Fibroblast of skin of abdomen (primary cell): ENCODE measurements at regions not wholly inside any gene's neighbourhood (a gene's known extent, or its start where the extent isn't known, plus 50 kb on each side); places are given as distances from the start of the nearest gene placed in this dataset.
A peak's percentile ranks its signal among the peaks of the same experiment; 100 is the strongest.

ENCODE experiments used
- DNase-seq: peaks from one replicate; pipeline ENCODE4 v3.0.0-alpha.2; 2013

GRCh38 chr15:27702581-27702980, 396.5 kb downstream of the OCA2 start:
- peak; percentile 82 for DNase-seq

- DNase-seq = peak; percentile 60
Measured at GRCh38 chr15:27701956-27702355, 397.2 kb downstream of the OCA2 start.

- no peak for DNase-seq
Measured at GRCh38 chr15:27701014-27701413, 398.1 kb downstream of the OCA2 start.

- no peak for DNase-seq
Measured at GRCh38 chr15:27699699-27700098, 399.4 kb downstream of the OCA2 start.

- no peak for DNase-seq
Measured at GRCh38 chr15:27696530-27696929, 402.6 kb downstream of the OCA2 start.

- DNase-seq = no peak
Measured at GRCh38 chr15:27695726-27696125, 403.4 kb downstream of the OCA2 start.

GRCh38 chr15:27694506-27695087, 404.5 kb downstream of the OCA2 start:
- peak; percentile 24 for DNase-seq

- DNase-seq = no peak
Measured at GRCh38 chr15:27693280-27693679, 405.8 kb downstream of the OCA2 start.

- no peak for DNase-seq
Measured at GRCh38 chr15:27692438-27692837, 406.7 kb downstream of the OCA2 start.

- DNase-seq = no peak
Measured at GRCh38 chr15:27690290-27690689, 408.8 kb downstream of the OCA2 start.

- DNase-seq = no peak
Measured at GRCh38 chr15:27686971-27687370, 412.1 kb downstream of the OCA2 start.

- DNase-seq = peak; percentile 90
Measured at GRCh38 chr15:27686369-27686768, 412.7 kb downstream of the OCA2 start.

GRCh38 chr15:27685644-27686043, 413.5 kb downstream of the OCA2 start:
- DNase-seq = no peak

GRCh38 chr15:27683121-27683520, 416.0 kb downstream of the OCA2 start:
- DNase-seq = no peak

GRCh38 chr15:27681038-27681437, 418.1 kb downstream of the OCA2 start:
- no peak for DNase-seq

- DNase-seq = peak; percentile 73
Measured at GRCh38 chr15:27679731-27680471, 419.2 kb downstream of the OCA2 start.

GRCh38 chr15:27679203-27679602, 419.9 kb downstream of the OCA2 start:
- DNase-seq = no peak

GRCh38 chr15:27677951-27678350, 421.2 kb downstream of the OCA2 start:
- DNase-seq = no peak

- DNase-seq = no peak
Measured at GRCh38 chr15:27676647-27677046, 422.5 kb downstream of the OCA2 start.

- no peak for DNase-seq
Measured at GRCh38 chr15:27675571-27675970, 423.5 kb downstream of the OCA2 start.

GRCh38 chr15:27674826-27675225, 424.3 kb downstream of the OCA2 start:
- no peak for DNase-seq

- DNase-seq = no peak
Measured at GRCh38 chr15:27673766-27674445, 425.2 kb downstream of the OCA2 start.

GRCh38 chr15:27672537-27672936, 426.6 kb downstream of the OCA2 start:
- DNase-seq = no peak
